ENCODE measurements at regions not wholly inside any gene's neighbourhood (a gene's known extent, or its start where the extent isn't known, plus 50 kb on each side); places are given as distances from the start of the nearest gene placed in this dataset.

DNA sequence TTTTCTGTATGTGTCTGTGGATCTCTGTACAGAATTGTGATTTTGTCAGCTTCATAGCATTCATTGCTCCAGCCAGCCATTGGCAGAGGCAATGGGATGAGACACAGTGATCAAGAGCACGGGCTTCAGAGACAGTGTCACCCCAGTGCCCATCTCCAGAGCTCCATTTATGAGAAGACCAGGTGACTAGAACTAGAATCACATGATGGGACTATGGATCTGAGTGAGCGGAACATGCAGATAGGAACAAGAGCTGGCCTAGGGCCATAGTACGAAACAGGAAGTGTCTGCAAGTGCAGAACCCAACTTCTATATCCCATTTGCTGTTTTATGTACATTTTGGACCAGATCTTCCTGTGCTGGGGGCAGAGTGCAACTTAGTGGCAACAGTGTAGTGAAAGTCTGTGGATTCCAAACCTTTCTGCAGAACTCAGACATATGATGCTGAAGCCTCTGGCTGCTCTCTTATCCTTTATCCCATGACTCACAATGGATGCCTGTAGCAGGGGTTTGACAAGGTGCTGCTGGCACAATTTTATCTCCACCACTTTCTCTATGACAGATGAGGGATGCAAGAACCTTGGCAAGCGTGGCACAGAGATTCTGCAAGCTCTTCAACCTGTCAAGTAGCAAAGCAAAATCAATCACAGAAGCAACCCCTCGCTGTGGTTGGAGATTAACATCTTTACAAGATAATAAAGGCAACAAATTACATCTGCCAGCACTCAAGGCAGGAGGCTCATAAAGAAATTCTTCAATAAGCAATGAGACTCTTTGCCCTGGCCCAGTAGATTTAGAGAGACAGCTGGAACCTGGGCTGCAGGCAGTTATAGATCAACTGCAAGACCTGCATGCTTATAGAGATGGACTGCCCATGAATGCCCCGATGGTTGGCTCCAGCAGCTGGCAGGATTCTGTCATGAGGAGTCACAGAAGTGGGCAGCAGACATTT is 681.3 kb downstream of the TNS3 start:
- DNase-seq (ENCODE audit: extremely low read depth, low read depth): no peak
- TF ChIP-seq, protein P1, sequence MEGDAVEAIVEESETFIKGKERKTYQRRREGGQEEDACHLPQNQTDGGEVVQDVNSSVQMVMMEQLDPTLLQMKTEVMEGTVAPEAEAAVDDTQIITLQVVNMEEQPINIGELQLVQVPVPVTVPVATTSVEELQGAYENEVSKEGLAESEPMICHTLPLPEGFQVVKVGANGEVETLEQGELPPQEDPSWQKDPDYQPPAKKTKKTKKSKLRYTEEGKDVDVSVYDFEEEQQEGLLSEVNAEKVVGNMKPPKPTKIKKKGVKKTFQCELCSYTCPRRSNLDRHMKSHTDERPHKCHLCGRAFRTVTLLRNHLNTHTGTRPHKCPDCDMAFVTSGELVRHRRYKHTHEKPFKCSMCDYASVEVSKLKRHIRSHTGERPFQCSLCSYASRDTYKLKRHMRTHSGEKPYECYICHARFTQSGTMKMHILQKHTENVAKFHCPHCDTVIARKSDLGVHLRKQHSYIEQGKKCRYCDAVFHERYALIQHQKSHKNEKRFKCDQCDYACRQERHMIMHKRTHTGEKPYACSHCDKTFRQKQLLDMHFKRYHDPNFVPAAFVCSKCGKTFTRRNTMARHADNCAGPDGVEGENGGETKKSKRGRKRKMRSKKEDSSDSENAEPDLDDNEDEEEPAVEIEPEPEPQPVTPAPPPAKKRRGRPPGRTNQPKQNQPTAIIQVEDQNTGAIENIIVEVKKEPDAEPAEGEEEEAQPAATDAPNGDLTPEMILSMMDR (IDR thresholded peaks at IDR 0.05; ENCODE audit: low read depth, low read length, missing control alignments): no peak
- no peak overlapping the region for H3K4me3 ChIP-seq (replicated peaks; ENCODE audit: low read depth, low read length)

GRCh38 chr7:46897381-46897780 is 684.5 kb downstream of the TNS3 start:
- H3K4me3 ChIP-seq (replicated peaks; ENCODE audit: low read depth, low read length): no peak overlapping the region
- TF ChIP-seq, protein P1 (IDR thresholded peaks at IDR 0.05; ENCODE audit: low read depth, low read length, missing control alignments): no peak
- no peak for DNase-seq (ENCODE audit: extremely low read depth, low read depth)

- DNase-seq (ENCODE audit: extremely low read depth, low read depth): no peak
Measured at GRCh38 chr7:46886669-46887374, 695.1 kb downstream of the TNS3 start.

DNA sequence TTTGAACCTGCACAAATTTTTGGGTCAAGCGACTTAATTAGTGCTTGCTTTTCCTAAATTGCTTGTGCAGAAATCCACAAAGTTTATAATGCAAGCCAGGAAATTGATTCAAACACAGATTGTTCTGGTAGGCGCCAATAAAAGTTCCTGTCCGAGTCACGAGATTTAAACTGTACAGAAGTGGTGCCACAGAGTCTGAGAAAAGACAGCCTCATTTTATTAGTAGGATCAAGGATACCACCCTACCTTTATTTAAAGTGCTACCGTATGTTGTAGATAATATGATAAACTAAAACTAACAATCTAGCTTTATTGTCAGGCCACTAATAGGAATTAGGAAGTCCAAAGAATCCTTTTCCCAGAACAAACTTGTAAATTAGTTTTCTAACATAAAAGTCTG is 696.7 kb downstream of the TNS3 start:
- DNase-seq (ENCODE audit: extremely low read depth, low read depth): no peak
- TF ChIP-seq, protein P1 (IDR thresholded peaks at IDR 0.05; ENCODE audit: low read depth, low read length, missing control alignments): no peak
- H3K4me3 ChIP-seq (replicated peaks; ENCODE audit: low read depth, low read length): no peak overlapping the region

More at GRCh38 chr7:46886669-46887374, 695.1 kb downstream of the TNS3 start:
- TF ChIP-seq, protein P1 (IDR thresholded peaks at IDR 0.05; ENCODE audit: low read depth, low read length, missing control alignments): no peak
- H3K4me3 ChIP-seq (replicated peaks; ENCODE audit: low read depth, low read length): no peak overlapping the region

GRCh38 chr7:46881507-46882127 is 700.3 kb downstream of the TNS3 start:
- TF ChIP-seq, protein P1 (IDR thresholded peaks at IDR 0.05; ENCODE audit: low read depth, low read length, missing control alignments): no peak
- no peak for DNase-seq (ENCODE audit: extremely low read depth, low read depth)
- no peak overlapping the region for H3K4me3 ChIP-seq (replicated peaks; ENCODE audit: low read depth, low read length)

DNA sequence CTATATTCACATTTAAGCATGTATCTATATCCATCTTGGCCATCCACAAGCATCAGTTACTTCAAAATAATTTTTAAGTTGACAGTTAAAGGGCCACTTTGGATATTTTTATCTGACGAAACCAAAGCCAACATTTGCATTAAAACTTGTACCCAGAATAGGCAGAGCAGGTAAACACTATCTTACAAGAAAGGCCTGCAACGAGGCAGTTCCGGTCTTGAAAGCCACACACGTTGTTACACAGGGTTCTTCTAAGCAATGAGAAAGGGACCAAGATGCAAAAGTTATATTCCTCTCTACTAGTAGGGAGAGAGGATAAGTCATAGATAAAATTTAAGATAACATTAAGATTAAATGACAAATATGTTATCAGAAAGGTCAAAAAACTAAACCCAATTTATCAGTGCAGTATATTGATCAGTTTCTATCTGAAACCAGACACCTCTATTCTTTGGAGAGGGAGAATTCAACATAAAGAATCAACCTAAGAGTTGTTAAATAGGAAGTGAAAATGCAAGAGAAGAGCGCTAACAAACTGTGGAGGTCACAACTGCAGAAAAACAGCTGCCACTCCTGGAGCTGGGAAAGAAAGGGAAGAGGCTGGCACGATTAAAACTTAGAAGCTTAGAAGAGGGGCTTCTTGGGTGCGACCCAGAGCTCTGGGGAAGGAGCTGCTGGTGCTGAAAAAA is 701.3 kb downstream of the TNS3 start:
- no peak for DNase-seq (ENCODE audit: extremely low read depth, low read depth)
- H3K4me3 ChIP-seq (replicated peaks; ENCODE audit: low read depth, low read length): no peak overlapping the region

More for the DNA sequence above, 701.3 kb downstream of the TNS3 start:
- TF ChIP-seq, protein P1 (IDR thresholded peaks at IDR 0.05; ENCODE audit: low read depth, low read length, missing control alignments): no peak

All from HFF-Myc (cell line).